ENCODE measurements at regions not wholly inside any gene's neighbourhood (a gene's known extent, or its start where the extent isn't known, plus 50 kb on each side); places are given as distances from the start of the nearest gene placed in this dataset.

- no peak for DNase-seq (ENCODE audit: low spot score)
- FAIRE-seq = peak; percentile 46
Measured at GRCh38 chr12:38555620-38556591, 239.3 kb downstream of the ALG10B start.

GRCh38 chr12:38556647-38557046 is 240.1 kb downstream of the ALG10B start:
- DNase-seq (ENCODE audit: low spot score) = no peak
- no peak for FAIRE-seq

DNA sequence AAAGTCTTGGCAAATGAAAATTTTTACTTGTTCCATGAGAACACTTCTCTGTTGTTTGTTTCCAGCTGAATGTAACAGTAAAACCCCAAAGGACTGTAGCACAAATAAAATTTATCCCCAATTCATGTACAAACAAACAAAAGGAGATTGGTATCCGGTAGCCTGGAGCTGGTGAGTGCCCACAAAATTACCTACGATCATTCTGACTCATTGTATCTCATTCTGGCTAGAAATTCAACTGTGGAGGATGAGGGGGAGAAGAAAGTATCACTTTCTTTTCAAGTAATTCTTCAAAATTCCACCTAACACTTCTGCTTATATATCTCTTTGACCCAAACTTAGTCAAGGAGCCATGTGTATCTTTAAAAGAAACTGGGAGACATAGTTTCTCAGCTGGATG is 268.5 kb downstream of the ALG10B start:
- DNase-seq (ENCODE audit: low spot score) (no peak), FAIRE-seq (no peak)

DNA sequence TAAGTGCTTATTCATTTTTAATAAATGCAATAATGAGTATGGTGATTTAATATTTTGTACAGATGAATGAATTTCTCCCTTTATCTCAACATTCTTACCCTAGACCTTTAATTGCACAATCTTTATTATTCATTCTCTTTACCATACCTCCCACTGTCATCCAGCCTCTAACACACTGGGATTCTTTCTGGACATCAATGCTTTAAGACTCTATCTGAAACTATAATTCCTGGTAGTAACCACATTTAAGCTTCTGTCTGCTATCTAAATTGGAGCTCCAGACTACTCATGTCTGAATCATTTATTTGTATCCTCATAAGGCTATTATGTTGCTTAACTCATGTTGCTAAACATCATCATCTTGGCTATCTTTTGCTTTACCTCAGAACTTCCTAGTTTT is 270.2 kb downstream of the ALG10B start:
- FAIRE-seq (no peak), DNase-seq (ENCODE audit: low spot score) (no peak)

DNA sequence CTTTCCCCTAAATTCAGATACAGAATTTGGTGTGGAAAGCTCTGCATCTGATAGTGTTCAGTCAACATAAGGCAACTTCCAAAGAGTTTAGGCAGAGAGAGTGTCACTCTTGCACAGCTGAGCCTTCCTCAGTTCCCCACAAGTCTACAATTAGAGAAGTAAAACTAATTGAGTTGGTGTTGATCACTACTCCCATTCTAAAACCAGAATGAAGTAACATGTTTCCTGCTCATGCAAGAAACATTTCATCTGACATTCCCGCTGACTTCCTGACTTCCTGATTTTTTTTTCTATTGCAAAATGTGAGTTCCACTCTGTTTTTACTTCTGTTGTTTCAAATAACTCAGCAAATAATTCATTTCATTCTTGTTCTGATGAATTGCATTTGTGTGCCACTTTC is 271.0 kb downstream of the ALG10B start:
- FAIRE-seq (no peak), DNase-seq (ENCODE audit: low spot score) (no peak)

DNA sequence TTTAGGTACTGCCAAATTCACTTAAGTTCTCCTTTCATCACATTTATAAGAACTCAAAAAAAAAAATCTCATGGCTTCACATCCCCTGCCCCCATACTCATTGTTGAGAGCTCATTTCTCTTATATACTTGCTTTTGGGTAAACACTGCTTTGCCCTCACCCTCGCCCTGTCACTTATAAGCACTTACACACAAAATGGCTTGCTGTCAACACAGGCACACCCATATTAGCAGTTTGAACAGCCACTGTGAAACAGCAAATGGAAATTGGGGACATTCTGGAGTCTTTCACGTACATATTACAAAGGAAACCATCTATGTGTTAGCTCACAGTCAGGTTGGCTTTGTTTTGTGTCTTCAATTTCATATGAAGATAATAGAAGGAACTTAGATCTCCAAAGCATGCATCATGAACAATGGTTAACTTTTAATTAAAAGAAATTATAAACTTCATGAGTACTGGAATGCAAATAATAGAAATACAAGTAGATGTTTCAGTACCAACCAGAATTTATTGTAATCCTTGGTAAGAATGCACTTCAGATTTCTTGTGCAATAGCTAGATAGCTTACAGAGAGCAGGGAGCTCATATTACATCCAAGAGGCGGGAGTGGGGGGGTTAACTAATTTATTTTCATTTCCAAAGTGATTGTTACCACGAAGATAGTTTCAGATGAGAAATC is 272.2 kb downstream of the ALG10B start:
- DNase-seq (ENCODE audit: low spot score) = no peak
- FAIRE-seq = no peak

DNA sequence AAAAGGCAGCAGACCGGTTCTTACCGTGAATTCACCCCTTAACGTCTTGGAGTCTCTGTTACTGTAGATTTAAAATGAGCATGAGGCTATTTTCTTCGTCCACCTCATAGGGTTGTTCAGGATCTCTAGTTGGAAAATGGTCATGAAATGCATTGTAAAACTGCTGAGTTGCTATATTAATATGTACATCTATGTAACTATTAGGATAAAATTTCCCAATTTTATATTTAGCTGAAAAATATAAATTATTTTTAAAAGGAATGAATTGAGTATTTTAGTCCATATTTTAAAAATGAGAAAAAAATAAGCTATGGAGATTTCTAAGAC is 272.7 kb downstream of the ALG10B start:
- no peak for FAIRE-seq
- no peak for DNase-seq (ENCODE audit: low spot score)

DNA sequence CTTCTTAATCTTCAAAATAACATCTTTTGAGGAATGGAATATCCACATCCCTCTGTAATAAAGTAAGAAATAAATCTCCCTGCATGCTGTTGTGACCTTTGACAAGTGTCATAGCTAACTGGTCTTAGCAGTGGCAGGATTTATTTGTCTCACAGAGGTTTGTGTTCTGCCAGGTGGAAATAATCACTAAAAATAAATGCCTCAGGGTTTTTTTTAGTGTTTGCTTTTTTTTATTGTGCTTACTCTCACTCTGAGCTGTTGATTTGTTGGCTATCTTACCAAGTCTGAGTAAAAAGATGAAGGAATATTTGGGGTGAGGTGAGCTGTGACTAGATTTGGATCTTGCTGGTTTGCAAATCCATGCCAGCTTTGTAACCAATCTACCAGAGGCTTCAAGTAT is 285.4 kb downstream of the ALG10B start:
- FAIRE-seq = no peak

More for the DNA sequence above, 285.4 kb downstream of the ALG10B start:
- no peak for DNase-seq (ENCODE audit: low spot score)

Measured in urothelium cell line (cell line).